ENCODE measurements at regions not wholly inside any gene's neighbourhood (a gene's known extent, or its start where the extent isn't known, plus 50 kb on each side); places are given as distances from the start of the nearest gene placed in this dataset.

- no peak for DNase-seq (ENCODE audit: low read depth, low spot score)
- CTCF ChIA-PET, result no interaction called here
- no peak for TF ChIP-seq YY1 (IDR thresholded peaks at IDR 0.05; ENCODE audit: extremely low read depth, insufficient replicate concordance, low read depth, low read length)
- no peak for TF ChIP-seq SRF (IDR thresholded peaks at IDR 0.05; ENCODE audit: low read depth)
- no peak for TF ChIP-seq CTCF (IDR thresholded peaks at IDR 0.05 in 2 of 3, conservative IDR thresholded peaks at IDR 0.05 in 1 of 3; ENCODE audit: borderline replicate concordance in 1 of 3, insufficient read depth in 1 of 3, low read depth in 2 of 3, low read length in 2 of 3)
- no peak for TF ChIP-seq CEBPB (IDR thresholded peaks at IDR 0.05; ENCODE audit: low read depth)
- no peak for TF ChIP-seq FOSL1 (IDR thresholded peaks at IDR 0.05; ENCODE audit: low read depth)
- no peak for TF ChIP-seq EZH2phosphoT487 (IDR thresholded peaks at IDR 0.05; ENCODE audit: borderline replicate concordance)
- TF ChIP-seq SIN3A (IDR thresholded peaks at IDR 0.05; ENCODE audit: low read depth), result no peak
- no peak for TF ChIP-seq MAX (IDR thresholded peaks at IDR 0.05)
- TF ChIP-seq POLR2A (IDR thresholded peaks at IDR 0.05; ENCODE audit: borderline replicate concordance, extremely low read depth, insufficient read depth, insufficient read length), result no peak
- TF ChIP-seq CBX3 (IDR thresholded peaks at IDR 0.05; ENCODE audit: low read depth), result no peak
- no peaks in the 10 kb centered on the region for H3K9me2 ChIP-seq (ENCODE audit: insufficient read depth)
- ATAC-seq, result no peak
- H4K20me1 ChIP-seq (ENCODE audit: insufficient read depth), result no peaks in the 10 kb centered on the region
- no peak overlapping the region for H2AFZ ChIP-seq (ENCODE audit: low read depth, low read length, poor library complexity, severe bottlenecking)
- H3K79me2 ChIP-seq (ENCODE audit: insufficient read depth, low read length), result no peaks in the 10 kb centered on the region
- no TSS peak for BruUV-seq (replicated peaks)
- H3K36me3 ChIP-seq (ENCODE audit: control insufficient read depth in 1 of 2, insufficient read depth in 2 of 2, low read length in 2 of 2), result no peaks in the 10 kb centered on the region
- intact Hi-C loops (cut with micrococcal nuclease), result no loop called here
- no peaks in the 10 kb centered on the region for H3K4me1 ChIP-seq (ENCODE audit: control insufficient read depth in 1 of 2, insufficient read depth in 2 of 2, low read length in 2 of 2)
- no peak overlapping the region for H3K4me2 ChIP-seq (ENCODE audit: low read length)
- no peaks in the 10 kb centered on the region for H3K27me3 ChIP-seq (ENCODE audit: insufficient read depth, low read length)
- POLR2A ChIA-PET, result no interaction called here
- H3K9me3 ChIP-seq (ENCODE audit: control insufficient read depth in 1 of 2, insufficient read depth in 1 of 2, low read depth in 1 of 2, low read length in 2 of 2), result no peaks in the 10 kb centered on the region
- no peak overlapping the region for H3K27ac ChIP-seq (ENCODE audit: low read depth, low read length)
- RAD21 ChIA-PET (ENCODE audit: low non-redundant PET in 1 of 2, low total read pairs in 2 of 2, uncharacterized antibody in 2 of 2, unreplicated experiment in 2 of 2), result no interaction called here
- H3K9ac ChIP-seq (ENCODE audit: low read length), result no peak overlapping the region
- no peak overlapping the region for H3K4me3 ChIP-seq (replicated peaks in 1 of 2; ENCODE audit: low read depth in 1 of 2, low read length in 2 of 2)
Measured at GRCh38 chr2:241988146-241988545, 118.6 kb downstream of the RTP5 start.

GRCh38 chr2:241989074-241989473 lies 119.5 kb downstream of the RTP5 start:
- Histone ChIP-seq H3K4me3 (replicated peaks in 1 of 2; ENCODE audit: low read depth in 1 of 2, low read length in 2 of 2) (no peak overlapping the region), H3K36me3 (ENCODE audit: control insufficient read depth in 1 of 2, insufficient read depth in 2 of 2, low read length in 2 of 2) (no peaks in the 10 kb centered on the region), H3K27me3 (ENCODE audit: insufficient read depth, low read length) (no peaks in the 10 kb centered on the region), H3K9me3 (ENCODE audit: control insufficient read depth in 1 of 2, insufficient read depth in 1 of 2, low read depth in 1 of 2, low read length in 2 of 2) (no peaks in the 10 kb centered on the region), H3K4me2 (ENCODE audit: low read length) (no peak overlapping the region), H3K9ac (ENCODE audit: low read length) (no peak overlapping the region), H4K20me1 (ENCODE audit: insufficient read depth) (no peaks in the 10 kb centered on the region), H3K27ac (ENCODE audit: low read depth, low read length) (no peak overlapping the region), H2AFZ (ENCODE audit: low read depth, low read length, poor library complexity, severe bottlenecking) (no peak overlapping the region), H3K9me2 (ENCODE audit: insufficient read depth) (no peaks in the 10 kb centered on the region), H3K79me2 (ENCODE audit: insufficient read depth, low read length) (no peaks in the 10 kb centered on the region), H3K4me1 (ENCODE audit: control insufficient read depth in 1 of 2, insufficient read depth in 2 of 2, low read length in 2 of 2) (no peaks in the 10 kb centered on the region)
- POLR2A ChIA-PET, result no interaction called here
- intact Hi-C loops (cut with micrococcal nuclease), result no loop called here
- DNase-seq (ENCODE audit: low read depth, low spot score) (no peak), ATAC-seq (no peak)
- RAD21 ChIA-PET (ENCODE audit: low non-redundant PET in 1 of 2, low total read pairs in 2 of 2, uncharacterized antibody in 2 of 2, unreplicated experiment in 2 of 2), result no interaction called here
- CTCF ChIA-PET, result no interaction called here
- BruUV-seq (replicated peaks), result no TSS peak
- TF ChIP-seq EZH2phosphoT487 (IDR thresholded peaks at IDR 0.05; ENCODE audit: borderline replicate concordance) (no peak), POLR2AphosphoS5 (IDR thresholded peaks at IDR 0.05; ENCODE audit: low read depth, low read length) (no peak), ELF1 (IDR thresholded peaks at IDR 0.05; ENCODE audit: borderline replicate concordance, low read depth) (no peak), REST (IDR thresholded peaks at IDR 0.05; ENCODE audit: low read depth) (no peak), ZFX (IDR thresholded peaks at IDR 0.05) (no peak), SIN3A (IDR thresholded peaks at IDR 0.05; ENCODE audit: low read depth) (no peak), CEBPB (IDR thresholded peaks at IDR 0.05; ENCODE audit: low read depth) (no peak), YY1 (IDR thresholded peaks at IDR 0.05; ENCODE audit: extremely low read depth, insufficient replicate concordance, low read depth, low read length) (no peak)
